ENCODE measurements at regions not wholly inside any gene's neighbourhood (a gene's known extent, or its start where the extent isn't known, plus 50 kb on each side); places are given as distances from the start of the nearest gene placed in this dataset.
A peak's percentile ranks its signal among the peaks of the same experiment; 100 is the strongest.
"Not testable (repeated sequence)": the region's sequence is repeated elsewhere in the genome, so short reads cannot be mapped to it uniquely, and the experiment has no call there.

- Mint-ChIP-seq H3K4me1 (ENCODE audit: low read depth) (no peaks in the 10 kb centered on the region), H3K27me3 (no peaks in the 10 kb centered on the region), H3K9me3 (no peaks in the 10 kb centered on the region), H3K27ac (no peak overlapping the region), H3K4me3 (no peak overlapping the region), H3K36me3 (ENCODE audit: low read depth) (no peaks in the 10 kb centered on the region)
- Histone ChIP-seq H3K4me1 (ENCODE audit: insufficient read depth, low read length) (no peaks in the 10 kb centered on the region), H3K27ac (ENCODE audit: low read depth in 1 of 2, low read length in 2 of 2) (no peak overlapping the region), H3K9me3 (ENCODE audit: control insufficient read depth in 1 of 2, insufficient read depth in 1 of 2, low read length in 2 of 2) (no peaks in the 10 kb centered on the region), H3K36me3 (ENCODE audit: insufficient read depth, low read length) (no peaks in the 10 kb centered on the region), H3K27me3 (ENCODE audit: control insufficient read depth in 1 of 2, insufficient read depth in 2 of 2, low read length in 2 of 2) (no peaks in the 10 kb centered on the region), H3K4me3 (ENCODE audit: low read length) (no peak overlapping the region)
- intact Hi-C loops (cut with DNase I, micrococcal nuclease) = no loop called here
- ChIA-PET POLR2A (no interaction called here), CTCF (no interaction called here)
- DNase-seq (peak in 1 of 14 experiments; percentile 13), ATAC-seq (ENCODE audit: poor library complexity) (no peak)
- TF ChIP-seq CTCF (IDR thresholded peaks at IDR 0.05) = no peak
These were observed 302.9 kb upstream of the ARHGEF26 start for GRCh38 chr3:153818338-153818737.

- no peaks in the 10 kb centered on the region for H3K4me1 Mint-ChIP-seq (ENCODE audit: low read depth)
- H3K27ac Mint-ChIP-seq = no peak overlapping the region
- ATAC-seq (ENCODE audit: poor library complexity) (no peak), DNase-seq (no peak)
- no peaks in the 10 kb centered on the region for H3K9me3 Mint-ChIP-seq
- Histone ChIP-seq H3K9me3 (ENCODE audit: control insufficient read depth in 1 of 2, insufficient read depth in 1 of 2, low read length in 2 of 2) (no peaks in the 10 kb centered on the region), H3K27ac (ENCODE audit: low read depth in 1 of 2, low read length in 2 of 2) (no peak overlapping the region), H3K4me1 (ENCODE audit: insufficient read depth, low read length) (no peaks in the 10 kb centered on the region), H3K27me3 (ENCODE audit: control insufficient read depth in 1 of 2, insufficient read depth in 2 of 2, low read length in 2 of 2) (no peaks in the 10 kb centered on the region), H3K36me3 (ENCODE audit: insufficient read depth, low read length) (no peaks in the 10 kb centered on the region), H3K4me3 (ENCODE audit: low read length) (no peak overlapping the region)
- CTCF ChIA-PET = no interaction called here
- H3K4me3 Mint-ChIP-seq = no peak overlapping the region
- no peaks in the 10 kb centered on the region for H3K36me3 Mint-ChIP-seq (ENCODE audit: low read depth)
- no peaks in the 10 kb centered on the region for H3K27me3 Mint-ChIP-seq
- no peak for TF ChIP-seq CTCF (IDR thresholded peaks at IDR 0.05)
- POLR2A ChIA-PET = no interaction called here
- intact Hi-C loops (cut with DNase I, micrococcal nuclease) = loop anchor here in 1 of 2 experiments (5.0 kb wide), 1 partner anchor 1003 kb away; no protein-coding TSS in a partner anchor
These were observed 301.2 kb upstream of the ARHGEF26 start for GRCh38 chr3:153820035-153820434.

GRCh38 chr3:153828346-153828745 is 292.8 kb upstream of the ARHGEF26 start:
- ATAC-seq (ENCODE audit: poor library complexity); CTCF ChIA-PET: not testable (repeated sequence)

GRCh38 chr3:153829606-153830170 is 291.5 kb upstream of the ARHGEF26 start:
- CTCF ChIA-PET = no interaction called here
- DNase-seq (no peak), ATAC-seq (ENCODE audit: poor library complexity) (no peak)
- Mint-ChIP-seq H3K27ac (no peak overlapping the region), H3K4me1 (ENCODE audit: low read depth) (no peaks in the 10 kb centered on the region), H3K4me3 (no peak overlapping the region), H3K9me3 (no peaks in the 10 kb centered on the region), H3K36me3 (ENCODE audit: low read depth) (no peaks in the 10 kb centered on the region), H3K27me3 (peaks cover 5% of the 10 kb centered on the region)
- TF ChIP-seq CTCF (IDR thresholded peaks at IDR 0.05) = no peak
- Histone ChIP-seq H3K27ac (ENCODE audit: low read depth in 1 of 2, low read length in 2 of 2) (no peak overlapping the region), H3K4me1 (ENCODE audit: insufficient read depth, low read length) (no peaks in the 10 kb centered on the region), H3K36me3 (ENCODE audit: insufficient read depth, low read length) (no peaks in the 10 kb centered on the region), H3K9me3 (ENCODE audit: control insufficient read depth in 1 of 2, insufficient read depth in 1 of 2, low read length in 2 of 2) (no peaks in the 10 kb centered on the region), H3K27me3 (ENCODE audit: control insufficient read depth in 1 of 2, insufficient read depth in 2 of 2, low read length in 2 of 2) (no peaks in the 10 kb centered on the region), H3K4me3 (ENCODE audit: low read length) (no peak overlapping the region)
- POLR2A ChIA-PET = no interaction called here
- intact Hi-C loops (cut with DNase I, micrococcal nuclease) = no loop called here

More at GRCh38 chr3:153828346-153828745, 292.8 kb upstream of the ARHGEF26 start:
- H3K27me3 ChIP-seq (ENCODE audit: control insufficient read depth in 1 of 2, insufficient read depth in 2 of 2, low read length in 2 of 2); H3K4me3 ChIP-seq (ENCODE audit: low read length); H3K27me3 Mint-ChIP-seq; POLR2A ChIA-PET; H3K4me3 Mint-ChIP-seq; intact Hi-C loops (cut with DNase I, micrococcal nuclease); H3K36me3 ChIP-seq (ENCODE audit: insufficient read depth, low read length); H3K36me3 Mint-ChIP-seq (ENCODE audit: low read depth); H3K27ac Mint-ChIP-seq; DNase-seq; H3K9me3 ChIP-seq (ENCODE audit: control insufficient read depth in 1 of 2, insufficient read depth in 1 of 2, low read length in 2 of 2); H3K4me1 Mint-ChIP-seq (ENCODE audit: low read depth); H3K27ac ChIP-seq (ENCODE audit: low read depth in 1 of 2, low read length in 2 of 2); H3K9me3 Mint-ChIP-seq; H3K4me1 ChIP-seq (ENCODE audit: insufficient read depth, low read length): not testable (repeated sequence)
